ENCODE measurements at regions not wholly inside any gene's neighbourhood (a gene's known extent, or its start where the extent isn't known, plus 50 kb on each side); places are given as distances from the start of the nearest gene placed in this dataset.
A peak's percentile ranks its signal among the peaks of the same experiment; 100 is the strongest.
"Not testable (repeated sequence)": the region's sequence is repeated elsewhere in the genome, so short reads cannot be mapped to it uniquely, and the experiment has no call there.

- Histone ChIP-seq H3K36me3 (no peaks in the 10 kb centered on the region), H3K27ac (no peak overlapping the region), H3K27me3 (peaks cover 0 to 17% of the 10 kb centered on the region in 2 donors), H3K4me1 (peaks cover 7 to 9% of the 10 kb centered on the region in 2 donors), H3K9me3 (no peaks in the 10 kb centered on the region), H3K4me3 (no peak overlapping the region)
- DNase-seq (no peak), ATAC-seq (no peak)
- no peak for TF ChIP-seq CTCF (IDR thresholded peaks at IDR 0.05)
- intact Hi-C loops (cut with DNase I), result no loop called here
Measured at GRCh38 chr15:96058103-96058851, 272.2 kb upstream of the NR2F2 start.

- H3K4me1 ChIP-seq; H3K9me3 ChIP-seq; H3K27ac ChIP-seq; H3K4me3 ChIP-seq; DNase-seq; ATAC-seq; intact Hi-C loops (cut with DNase I); H3K36me3 ChIP-seq: not testable (repeated sequence)
- H3K27me3 ChIP-seq, result peaks cover 0 to 12% of the 10 kb centered on the region in 2 donors
Measured at GRCh38 chr15:96058852-96059103, 271.7 kb upstream of the NR2F2 start.

GRCh38 chr15:96060591-96060990 lies 269.9 kb upstream of the NR2F2 start:
- H3K4me1 ChIP-seq; ATAC-seq; intact Hi-C loops (cut with DNase I); H3K36me3 ChIP-seq; H3K27me3 ChIP-seq; H3K27ac ChIP-seq; DNase-seq; H3K9me3 ChIP-seq; H3K4me3 ChIP-seq: not testable (repeated sequence)

- Histone ChIP-seq H3K4me1 (no peaks in the 10 kb centered on the region), H3K27me3 (no peaks in the 10 kb centered on the region), H3K4me3 (no peak overlapping the region), H3K9me3 (no peaks in the 10 kb centered on the region), H3K36me3 (no peaks in the 10 kb centered on the region), H3K27ac (no peak overlapping the region)
- intact Hi-C loops (cut with DNase I), result no loop called here
- TF ChIP-seq CTCF (IDR thresholded peaks at IDR 0.05), result no peak
- DNase-seq (no peak), ATAC-seq (peak; percentile 51)
Measured at GRCh38 chr15:96064351-96064756, 266.1 kb upstream of the NR2F2 start.

- no peak overlapping the region for H3K27ac ChIP-seq
- H3K27me3 ChIP-seq, result no peaks in the 10 kb centered on the region
- ATAC-seq, result no peak
- intact Hi-C loops (cut with DNase I), result no loop called here
- H3K4me3 ChIP-seq, result no peak overlapping the region
- DNase-seq, result peak in 1 of 4 donors; percentile 20
- TF ChIP-seq CTCF (IDR thresholded peaks at IDR 0.05), result no peak
- no peaks in the 10 kb centered on the region for H3K4me1 ChIP-seq
- no peaks in the 10 kb centered on the region for H3K9me3 ChIP-seq
- no peaks in the 10 kb centered on the region for H3K36me3 ChIP-seq
Measured at GRCh38 chr15:96066126-96066525, 264.4 kb upstream of the NR2F2 start.

GRCh38 chr15:96066852-96067495 lies 263.5 kb upstream of the NR2F2 start:
- no peak for TF ChIP-seq CTCF (IDR thresholded peaks at IDR 0.05)
- Histone ChIP-seq H3K27me3 (no peaks in the 10 kb centered on the region), H3K4me3 (no peak overlapping the region), H3K4me1 (no peaks in the 10 kb centered on the region), H3K27ac (no peak overlapping the region), H3K36me3 (no peaks in the 10 kb centered on the region), H3K9me3 (no peaks in the 10 kb centered on the region)
- intact Hi-C loops (cut with DNase I), result no loop called here
- ATAC-seq (no peak), DNase-seq (no peak)
